H7 (cell line): ENCODE measurements at regions not wholly inside any gene's neighbourhood (a gene's known extent, or its start where the extent isn't known, plus 50 kb on each side); places are given as distances from the start of the nearest gene placed in this dataset.
"Not testable (repeated sequence)": the region's sequence is repeated elsewhere in the genome, so short reads cannot be mapped to it uniquely, and the experiment has no call there.

Experiments
- DNase-seq: peaks from one replicate; pipeline ENCODE4 v3.0.0; 2012
- H3K27me3 ChIP-seq: 2 replicates; pipeline ENCODE4 v1.6.0; 2011; ENCODE audit warnings: mild to moderate bottlenecking, low read length; ENCODE audit not compliant: control insufficient read depth, insufficient read depth
- H3K36me3 ChIP-seq: replicated peaks from 2 replicates; pipeline ENCODE4 v1.5.1; 2011; ENCODE audit warnings: low read length; ENCODE audit not compliant: control insufficient read depth, insufficient read depth
- H3K4me3 ChIP-seq: 2 replicates; pipeline ENCODE4 v1.5.1; 2011; ENCODE audit warnings: low read depth, mild to moderate bottlenecking, control low read depth, low read length, moderate library complexity; ENCODE audit not compliant: insufficient read depth

DNA sequence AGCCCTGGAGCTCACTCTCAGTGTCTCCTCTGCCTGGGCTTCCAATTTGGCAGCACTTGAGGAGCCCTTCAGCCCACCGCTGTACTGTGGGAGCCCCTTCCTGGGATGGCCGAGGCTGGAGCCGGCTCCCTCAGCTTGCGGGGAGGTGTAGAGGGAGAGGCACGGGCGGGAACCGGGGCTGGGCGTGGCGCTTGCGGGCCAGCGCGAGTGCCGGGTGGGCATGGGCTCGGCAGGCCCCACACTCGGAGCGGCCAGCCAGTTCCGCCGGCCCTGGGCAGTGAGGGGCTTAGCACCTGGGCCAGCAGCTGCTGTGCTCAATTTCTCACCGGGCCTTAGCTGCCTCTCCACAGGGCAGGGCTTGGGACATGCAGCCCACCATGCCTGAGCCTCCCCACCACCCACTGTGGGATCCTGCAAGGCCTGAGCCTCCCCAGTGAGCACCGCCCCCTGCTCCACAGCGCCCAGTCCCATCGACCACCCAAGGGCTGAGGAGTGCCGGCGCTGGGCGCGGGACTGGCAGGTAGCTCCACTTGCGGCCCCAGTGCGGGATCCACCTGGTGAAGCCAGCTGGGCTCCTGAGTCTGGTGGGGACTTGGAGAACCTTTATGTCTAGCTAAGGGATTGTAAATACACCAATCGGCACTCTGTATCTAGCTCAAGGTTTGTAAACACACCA lies 65.1 kb upstream of the ROPN1B start:
- H3K4me3 ChIP-seq, H3K27me3 ChIP-seq, DNase-seq, H3K36me3 ChIP-seq: not testable (repeated sequence)

DNA sequence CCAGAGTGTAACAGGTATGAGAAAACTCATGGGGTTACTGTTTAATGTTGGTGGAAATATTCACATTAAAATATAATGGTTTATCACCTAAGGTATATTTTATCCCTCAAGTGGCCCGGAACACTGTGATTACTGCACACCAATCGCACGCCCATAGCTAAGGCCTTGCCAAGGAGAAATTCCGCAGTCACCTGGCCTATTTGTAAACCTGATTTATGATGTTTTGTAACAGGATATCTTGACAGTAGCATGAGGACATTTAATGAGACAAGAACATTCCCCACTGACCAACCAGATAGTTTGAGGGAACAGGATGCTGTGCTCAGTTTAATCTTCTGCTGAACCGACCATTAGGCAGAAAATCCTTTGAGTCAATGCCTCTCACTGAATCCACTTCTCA lies 61.7 kb upstream of the ROPN1B start:
- H3K4me3 ChIP-seq, DNase-seq, H3K27me3 ChIP-seq: not testable (repeated sequence)

GRCh38 chr3:125910851-125911250 lies 58.1 kb upstream of the ROPN1B start:
- not testable (repeated sequence) for DNase-seq

More for the DNA sequence above, 61.7 kb upstream of the ROPN1B start:
- H3K36me3 ChIP-seq = not testable (repeated sequence)

DNA sequence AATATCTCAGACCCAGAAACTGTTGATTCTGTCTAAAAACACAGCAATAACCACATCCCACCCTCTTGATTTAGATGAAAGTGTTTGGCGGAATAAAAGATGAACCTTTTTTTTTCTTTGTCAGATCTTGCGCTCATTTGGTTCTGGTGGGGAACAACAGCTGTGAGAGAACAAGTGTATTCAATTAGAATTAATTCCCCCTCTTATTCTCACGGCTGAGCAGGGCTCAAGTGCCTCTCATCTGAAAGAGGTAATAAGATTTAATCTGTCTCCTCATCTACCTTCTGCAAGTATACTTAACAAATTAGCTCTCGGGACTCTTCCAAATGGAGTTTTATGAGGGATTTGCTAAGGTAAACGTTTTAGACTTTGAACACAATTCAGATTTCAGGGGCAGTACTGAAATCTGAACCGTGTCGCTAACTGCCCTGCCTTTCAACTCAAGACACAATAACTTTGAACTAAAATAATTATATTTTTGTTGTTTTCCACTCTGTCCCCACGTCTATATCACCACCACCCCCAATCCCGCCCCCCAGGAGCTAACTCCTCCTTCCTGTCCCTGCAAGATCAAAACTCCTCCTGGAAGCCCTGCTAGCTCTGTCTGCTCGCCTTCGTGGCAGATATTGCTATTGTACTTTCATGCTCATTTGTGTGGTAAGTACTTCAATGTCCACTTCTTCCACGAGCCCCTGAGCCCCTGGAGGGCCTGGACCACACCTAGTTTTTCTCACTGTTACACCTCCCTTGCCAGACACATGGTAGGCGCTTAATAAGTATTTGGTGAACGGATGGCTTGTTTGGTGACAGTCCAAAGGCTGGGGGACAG lies 54.2 kb upstream of the ROPN1B start:
- not testable (repeated sequence) for H3K27me3 ChIP-seq, H3K36me3 ChIP-seq, DNase-seq
- H3K4me3 ChIP-seq = peak overlapping the region; percentile 50

More at GRCh38 chr3:125910851-125911250, 58.1 kb upstream of the ROPN1B start:
- not testable (repeated sequence) for H3K4me3 ChIP-seq, H3K36me3 ChIP-seq, H3K27me3 ChIP-seq

GRCh38 chr3:125915437-125915787 lies 53.6 kb upstream of the ROPN1B start:
- not testable (repeated sequence) for H3K36me3 ChIP-seq, H3K27me3 ChIP-seq
- peak overlapping the region; percentile 50 for H3K4me3 ChIP-seq
- DNase-seq = peak; percentile 39

DNA sequence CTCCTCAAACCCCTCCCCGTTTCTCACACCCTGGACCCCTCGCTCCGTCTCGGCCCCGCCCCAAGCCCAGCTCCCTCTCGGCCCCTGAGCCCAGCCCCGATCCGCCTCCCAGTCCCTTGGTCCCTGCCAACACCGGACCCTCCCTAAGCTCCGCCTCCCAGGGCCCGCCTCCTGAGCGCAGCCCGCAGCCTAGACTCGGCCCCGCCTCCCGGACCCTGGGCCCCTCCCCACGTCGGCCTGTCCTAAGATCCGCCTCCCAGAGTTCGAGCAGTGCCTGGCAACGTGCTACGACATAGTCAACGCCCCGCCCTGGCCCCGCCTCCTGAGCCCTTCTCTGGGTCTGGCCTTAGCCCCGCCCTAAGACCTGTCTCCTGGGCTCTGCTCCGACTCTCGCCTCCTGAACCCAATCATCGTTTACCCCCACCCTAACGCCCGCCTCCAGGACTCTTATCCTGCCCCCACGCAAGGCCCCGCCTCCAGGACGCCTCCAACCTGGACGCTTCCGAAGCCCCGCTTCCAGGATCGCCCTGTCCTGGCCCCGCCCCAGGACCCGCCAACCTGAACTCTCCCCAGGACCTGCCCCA lies 53.1 kb upstream of the ROPN1B start:
- H3K4me3 ChIP-seq = peak overlapping the region; percentile 50
- H3K27me3 ChIP-seq, H3K36me3 ChIP-seq: not testable (repeated sequence)
- peak; percentile 93 for DNase-seq

- no peaks in the 10 kb centered on the region for H3K27me3 ChIP-seq
- DNase-seq = peak; percentile 95
- H3K4me3 ChIP-seq = peak overlapping the region; percentile 63
- no peaks in the 10 kb centered on the region for H3K36me3 ChIP-seq
These were observed 52.5 kb upstream of the ROPN1B start for GRCh38 chr3:125916376-125916978.

- DNase-seq = peak; percentile 22
- not testable (repeated sequence) for H3K27me3 ChIP-seq, H3K36me3 ChIP-seq
- H3K4me3 ChIP-seq = peak overlapping the region; percentile 63
These were observed 51.9 kb upstream of the ROPN1B start for GRCh38 chr3:125917020-125917549.

DNA sequence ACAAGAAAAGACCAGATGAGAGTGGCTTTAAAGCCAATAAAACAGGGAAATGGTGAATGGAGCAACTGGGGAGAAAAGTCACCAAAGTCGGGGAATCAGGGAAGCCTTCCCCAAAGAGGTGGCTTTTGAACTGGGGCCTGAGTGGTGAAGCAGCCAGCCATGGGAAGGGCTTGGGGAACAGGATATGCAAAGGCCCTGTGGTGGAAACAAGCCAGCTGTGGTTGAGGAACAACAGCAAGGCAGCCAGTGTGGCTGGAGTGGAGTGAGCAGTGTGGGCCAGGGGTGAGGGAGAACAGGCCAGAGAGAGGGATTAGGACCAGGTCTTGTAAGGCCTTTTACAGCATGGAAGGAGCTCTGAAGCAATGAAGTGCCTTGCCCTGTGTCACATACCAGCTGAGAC lies 51.0 kb upstream of the ROPN1B start:
- not testable (repeated sequence) for DNase-seq, H3K27me3 ChIP-seq, H3K36me3 ChIP-seq, H3K4me3 ChIP-seq

DNA sequence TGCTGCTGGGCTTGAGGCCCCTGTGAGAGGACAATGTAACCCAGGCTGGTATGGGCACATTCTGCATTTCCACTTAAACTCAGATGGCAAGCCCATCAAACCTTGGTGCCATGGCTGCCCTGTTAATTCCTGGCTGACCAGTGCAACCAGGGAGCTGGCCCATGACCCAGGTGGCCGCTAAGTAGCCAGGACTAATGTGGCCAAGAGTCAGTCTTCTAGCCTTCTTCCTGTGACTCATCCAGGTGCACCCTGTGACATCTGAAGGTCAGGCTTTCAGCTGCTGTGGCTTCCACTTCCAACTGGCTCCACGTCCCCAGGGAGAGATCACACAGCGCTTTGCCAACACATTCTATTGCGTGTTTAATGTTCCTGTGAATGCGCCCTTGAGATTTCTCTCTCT lies 50.5 kb upstream of the ROPN1B start:
- H3K4me3 ChIP-seq, H3K27me3 ChIP-seq, DNase-seq, H3K36me3 ChIP-seq: not testable (repeated sequence)

GRCh38 chr3:125918866-125919265 lies 50.1 kb upstream of the ROPN1B start:
- not testable (repeated sequence) for H3K4me3 ChIP-seq, H3K36me3 ChIP-seq, DNase-seq, H3K27me3 ChIP-seq
